ENCODE measurements at regions not wholly inside any gene's neighbourhood (a gene's known extent, or its start where the extent isn't known, plus 50 kb on each side); places are given as distances from the start of the nearest gene placed in this dataset.

GRCh38 chr3:64901522-64901885 is 213.7 kb upstream of the ADAMTS9 start:
- Histone ChIP-seq H3K9ac (no peak overlapping the region), H4K20me1 (ENCODE audit: insufficient read depth) (no peaks in the 10 kb centered on the region), H3K4me2 (no peak overlapping the region), H3K4me3 (ENCODE audit: low read depth in 2 of 2, low read length in 1 of 2) (no peak overlapping the region), H3K79me2 (ENCODE audit: insufficient read depth) (no peaks in the 10 kb centered on the region), H3K27me3 (ENCODE audit: insufficient read depth) (no peaks in the 10 kb centered on the region), H3K9me2 (no peaks in the 10 kb centered on the region), H3F3A (replicated peaks; ENCODE audit: insufficient read depth) (peaks cover 9% of the 10 kb centered on the region), H3K36me3 (replicated peaks in 1 of 2; ENCODE audit: control insufficient read depth in 1 of 2, insufficient read depth in 2 of 2, low read length in 1 of 2) (no peaks in the 10 kb centered on the region), H3K9me3 (no peaks in the 10 kb centered on the region), H3K27ac (ENCODE audit: low read depth in 2 of 2, low read length in 1 of 2) (no peak overlapping the region; a peak in 1 of 4 replicates), H2AFZ (ENCODE audit: low read depth) (no peak overlapping the region), H3K4me1 (ENCODE audit: control insufficient read depth in 1 of 2, insufficient read depth in 2 of 2, low read depth in 1 of 2, low read length in 1 of 2) (peaks cover 5 to 6% of the 10 kb centered on the region in 2 experiments; a peak in 3 of 4 replicates)
- TF ChIP-seq EZH2phosphoT487 (IDR thresholded peaks at IDR 0.05; ENCODE audit: borderline replicate concordance, low read depth) (no peak), ZBTB33 (IDR thresholded peaks at IDR 0.05; ENCODE audit: borderline replicate concordance, low read depth) (no peak), POLR2AphosphoS5 (IDR thresholded peaks at IDR 0.05; ENCODE audit: low read depth, low read length) (no peak), TAF1 (IDR thresholded peaks at IDR 0.05; ENCODE audit: borderline replicate concordance, low read depth, low read length) (no peak), TEAD4 (IDR thresholded peaks at IDR 0.05; ENCODE audit: borderline replicate concordance, insufficient read depth) (no peak), YY1 (IDR thresholded peaks at IDR 0.05; ENCODE audit: low read depth) (no peak), MEF2A (IDR thresholded peaks at IDR 0.05; ENCODE audit: borderline replicate concordance, low read depth) (no peak), ELF1 (IDR thresholded peaks at IDR 0.05) (no peak), RXRA (IDR thresholded peaks at IDR 0.05; ENCODE audit: borderline replicate concordance, low read depth) (no peak), IRF3 (IDR thresholded peaks at IDR 0.05; ENCODE audit: low read depth, low read length) (no peak), REST (IDR thresholded peaks at IDR 0.05; ENCODE audit: low read depth, low read length) (no peak), USF2 (IDR thresholded peaks at IDR 0.05; ENCODE audit: borderline replicate concordance, low read depth, low read length) (no peak), SIN3A (IDR thresholded peaks at IDR 0.05; ENCODE audit: borderline replicate concordance, low read depth, low read length) (no peak), GATA2 (CRISPR knock-in tag; IDR thresholded peaks at IDR 0.05) (no peak), JUND (IDR thresholded peaks at IDR 0.05) (no peak), SMC3 (IDR thresholded peaks at IDR 0.05; ENCODE audit: low read depth, low read length) (no peak), USF1 (IDR thresholded peaks at IDR 0.05; ENCODE audit: borderline replicate concordance, low read depth) (no peak), FOSL2 (IDR thresholded peaks at IDR 0.05; ENCODE audit: borderline replicate concordance, low read depth) (no peak)
- CTCF ChIA-PET: interaction anchor here (1.2 kb wide), 1 partner anchor 12 kb away, joined by 4 read pairs; no protein-coding TSS in a partner anchor
- DNase-seq: no peak
- POLR2A ChIA-PET: no interaction called here
- WGBS (ENCODE audit: low lambda C conversion rate): 36% methylated on average over 1 of the region's 1 CpG
